Esophagus muscularis mucosa (tissue), 4 donors: ENCODE measurements at regions not wholly inside any gene's neighbourhood (a gene's known extent, or its start where the extent isn't known, plus 50 kb on each side); places are given as distances from the start of the nearest gene placed in this dataset.

ENCODE experiments used
- EP300 ChIP-seq: sonication (generic); formaldehyde crosslinking; IDR thresholded peaks from one replicate; pipeline ENCODE4 v1.6.1; 2017; ENCODE audit warnings: antibody characterized with exemption
- POLR2A ChIP-seq: fragments of 450-650 bp; IDR thresholded peaks from one replicate; pipeline ENCODE4 v1.6.1; 2017; ENCODE audit warnings: antibody characterized with exemption, moderate library complexity, mild to moderate bottlenecking, low read depth
- POLR2AphosphoS5 ChIP-seq, 2 donors: sonication (generic); formaldehyde crosslinking; IDR thresholded peaks; one replicate each; pipeline ENCODE4 v1.6.1; 2017; ENCODE audit warnings: antibody characterized with exemption in 2 of 2
- TF ChIP-seq, protein P1 (sequence below), 3 experiments: fragments of 200-600 bp in 2 of 3; fragments of 450-650 bp in 1 of 3; sonication (generic) in 2 of 3; IDR thresholded peaks; one replicate each; pipeline ENCODE4 v1.5.1; 2017 to 2019; ENCODE audit warnings: antibody characterized with exemption in 3 of 3, mild to moderate bottlenecking in 2 of 3, moderate library complexity in 1 of 3

DNA sequence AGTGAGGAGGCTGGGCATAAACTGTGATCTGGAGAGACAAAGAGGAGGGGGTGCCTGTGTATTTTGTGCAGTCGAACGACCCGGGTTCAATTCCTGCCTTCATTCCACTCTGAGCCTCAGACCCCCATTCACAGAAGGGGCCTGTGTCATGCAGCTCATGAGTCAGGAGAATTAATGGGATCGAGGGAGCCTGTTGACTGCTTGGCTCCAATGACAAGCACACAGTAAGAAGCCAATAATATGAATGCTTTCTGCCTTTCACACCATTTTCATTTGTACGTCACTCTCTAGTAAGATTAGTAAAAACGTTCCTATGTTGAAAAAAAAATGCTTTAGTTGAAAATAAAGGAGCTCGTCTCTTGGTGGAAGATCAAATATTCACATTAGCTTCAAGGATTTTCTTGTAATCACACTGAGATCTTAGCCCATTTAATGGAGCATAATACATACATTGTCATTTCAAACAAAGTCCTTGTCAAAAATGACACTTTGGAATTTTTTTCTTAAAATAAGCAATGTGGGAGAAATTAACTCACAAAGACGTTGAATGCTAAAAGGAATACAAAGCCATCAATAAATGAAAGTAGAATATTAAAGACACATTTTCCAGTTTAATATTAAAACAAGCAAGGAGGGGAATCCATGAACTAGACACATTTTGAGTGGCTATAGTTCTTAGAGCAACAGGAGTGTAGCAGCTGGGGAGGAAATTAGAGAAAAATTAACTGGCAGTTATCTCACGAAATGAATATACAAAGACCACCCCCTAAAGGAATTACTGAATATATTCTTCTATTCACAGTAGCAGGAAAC is 246.7 kb upstream of the AFDN start:
- TF ChIP-seq, protein P1, sequence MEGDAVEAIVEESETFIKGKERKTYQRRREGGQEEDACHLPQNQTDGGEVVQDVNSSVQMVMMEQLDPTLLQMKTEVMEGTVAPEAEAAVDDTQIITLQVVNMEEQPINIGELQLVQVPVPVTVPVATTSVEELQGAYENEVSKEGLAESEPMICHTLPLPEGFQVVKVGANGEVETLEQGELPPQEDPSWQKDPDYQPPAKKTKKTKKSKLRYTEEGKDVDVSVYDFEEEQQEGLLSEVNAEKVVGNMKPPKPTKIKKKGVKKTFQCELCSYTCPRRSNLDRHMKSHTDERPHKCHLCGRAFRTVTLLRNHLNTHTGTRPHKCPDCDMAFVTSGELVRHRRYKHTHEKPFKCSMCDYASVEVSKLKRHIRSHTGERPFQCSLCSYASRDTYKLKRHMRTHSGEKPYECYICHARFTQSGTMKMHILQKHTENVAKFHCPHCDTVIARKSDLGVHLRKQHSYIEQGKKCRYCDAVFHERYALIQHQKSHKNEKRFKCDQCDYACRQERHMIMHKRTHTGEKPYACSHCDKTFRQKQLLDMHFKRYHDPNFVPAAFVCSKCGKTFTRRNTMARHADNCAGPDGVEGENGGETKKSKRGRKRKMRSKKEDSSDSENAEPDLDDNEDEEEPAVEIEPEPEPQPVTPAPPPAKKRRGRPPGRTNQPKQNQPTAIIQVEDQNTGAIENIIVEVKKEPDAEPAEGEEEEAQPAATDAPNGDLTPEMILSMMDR (IDR thresholded peaks at IDR 0.05), result no peak
- no peak for TF ChIP-seq EP300
- no peak for TF ChIP-seq POLR2A
- TF ChIP-seq POLR2AphosphoS5 (IDR thresholded peaks at IDR 0.05), result no peak
